ELF-1 (cell line): ENCODE measurements at regions not wholly inside any gene's neighbourhood (a gene's known extent, or its start where the extent isn't known, plus 50 kb on each side); places are given as distances from the start of the nearest gene placed in this dataset.
A peak's percentile ranks its signal among the peaks of the same experiment; 100 is the strongest.

Experiments used
- DNase-seq: peaks from one replicate; pipeline ENCODE4 v3.0.0-alpha.2; 2016; ENCODE audit warnings: low read depth, low spot score

- DNase-seq: peak; percentile 68
Measured at GRCh38 chr1:48055876-48056764, 58.9 kb upstream of the TRABD2B start.

GRCh38 chr1:48054232-48054631 lies 57.0 kb upstream of the TRABD2B start:
- DNase-seq: no peak

GRCh38 chr1:48052923-48053291 lies 55.7 kb upstream of the TRABD2B start:
- DNase-seq: no peak

GRCh38 chr1:48051466-48052126 lies 54.4 kb upstream of the TRABD2B start:
- DNase-seq: no peak

- DNase-seq: peak; percentile 63
Measured at GRCh38 chr1:48049823-48050535, 52.8 kb upstream of the TRABD2B start.

- no peak for DNase-seq
Measured at GRCh38 chr1:48048980-48049379, 51.8 kb upstream of the TRABD2B start.

GRCh38 chr1:48048064-48048463 lies 50.9 kb upstream of the TRABD2B start:
- DNase-seq: peak; percentile 24

GRCh38 chr1:48047116-48047515 lies 49.9 kb upstream of the TRABD2B start:
- no peak for DNase-seq
